GM12878 (cell line): ENCODE measurements at regions not wholly inside any gene's neighbourhood (a gene's known extent, or its start where the extent isn't known, plus 50 kb on each side); places are given as distances from the start of the nearest gene placed in this dataset.

ENCODE experiments used
- BRCA1 ChIP-seq: IDR thresholded peaks from 2 replicates; pipeline ENCODE4 v1.6.1; 2011; ENCODE audit warnings: low read depth, low read length, improper control_type of control experiment
- MEF2A ChIP-seq: IDR thresholded peaks from 2 replicates; pipeline ENCODE4 v1.6.1; 2011; ENCODE audit warnings: low read depth, mild to moderate bottlenecking, low read length, moderate library complexity; ENCODE audit not compliant: insufficient read depth
- NFYB ChIP-seq: IDR thresholded peaks from 2 replicates; pipeline ENCODE4 v1.6.1; 2011; ENCODE audit warnings: low read depth, mild to moderate bottlenecking, low read length, improper control_type of control experiment, moderate library complexity; ENCODE audit not compliant: insufficient read depth
- NRF1 ChIP-seq: conservative IDR thresholded peaks from 2 replicates; pipeline ENCODE4 v1.6.1; 2011; ENCODE audit warnings: mild to moderate bottlenecking, low read depth, low read length, improper control_type of control experiment
- RELA ChIP-seq: fragments of 450-650 bp; IDR thresholded peaks from 2 replicates; pipeline ENCODE4 v1.8.0; 2014; ENCODE audit warnings: borderline replicate concordance; ENCODE audit not compliant: partially characterized antibody
- REST ChIP-seq: IDR thresholded peaks from 2 replicates; pipeline ENCODE4 v1.6.1; 2012; ENCODE audit warnings: mild to moderate bottlenecking, low read depth, low read length
- RFX5 ChIP-seq: IDR thresholded peaks from 2 replicates; pipeline ENCODE4 v1.6.1; 2011; ENCODE audit warnings: low read depth, low read length, improper control_type of control experiment
- SMARCA5 ChIP-seq: fragments of 450-650 bp; IDR thresholded peaks from 2 replicates; pipeline ENCODE4 v1.6.1; 2017; ENCODE audit warnings: mild to moderate bottlenecking
- USF2 ChIP-seq: IDR thresholded peaks from 2 replicates; pipeline ENCODE4 v1.6.1; 2011; ENCODE audit warnings: low read depth, low read length, improper control_type of control experiment, borderline replicate concordance
- TF ChIP-seq, protein P1 (sequence below): fragments of 450-650 bp; IDR thresholded peaks from 2 replicates; pipeline ENCODE4 v1.6.1; 2017; ENCODE audit warnings: mild to moderate bottlenecking, moderate library complexity

DNA sequence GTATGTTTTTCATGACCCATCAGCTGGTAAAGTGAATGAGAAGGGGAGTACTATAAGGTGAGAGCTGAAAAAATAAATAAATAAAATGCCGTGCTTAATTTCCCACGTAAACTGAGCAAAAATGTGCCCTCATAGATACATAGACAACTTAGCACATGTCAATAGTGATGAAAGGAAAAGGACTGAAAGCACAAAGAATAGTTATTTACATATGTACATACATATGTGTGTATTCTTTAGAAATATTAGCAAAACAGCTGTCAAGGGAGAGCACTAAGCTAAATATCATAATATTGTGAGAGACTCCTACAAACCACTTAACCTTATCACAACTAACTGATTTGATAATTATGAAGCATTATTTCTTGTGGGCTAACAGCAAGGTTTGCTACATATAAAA, 213.6 kb upstream of the FTMT start:
- TF ChIP-seq NFYB (no peak), USF2 (no peak), RFX5 (no peak), RELA (no peak), REST (no peak), NRF1 (no peak), SMARCA5 (no peak), MEF2A (no peak), BRCA1 (no peak)
- TF ChIP-seq, protein P1, sequence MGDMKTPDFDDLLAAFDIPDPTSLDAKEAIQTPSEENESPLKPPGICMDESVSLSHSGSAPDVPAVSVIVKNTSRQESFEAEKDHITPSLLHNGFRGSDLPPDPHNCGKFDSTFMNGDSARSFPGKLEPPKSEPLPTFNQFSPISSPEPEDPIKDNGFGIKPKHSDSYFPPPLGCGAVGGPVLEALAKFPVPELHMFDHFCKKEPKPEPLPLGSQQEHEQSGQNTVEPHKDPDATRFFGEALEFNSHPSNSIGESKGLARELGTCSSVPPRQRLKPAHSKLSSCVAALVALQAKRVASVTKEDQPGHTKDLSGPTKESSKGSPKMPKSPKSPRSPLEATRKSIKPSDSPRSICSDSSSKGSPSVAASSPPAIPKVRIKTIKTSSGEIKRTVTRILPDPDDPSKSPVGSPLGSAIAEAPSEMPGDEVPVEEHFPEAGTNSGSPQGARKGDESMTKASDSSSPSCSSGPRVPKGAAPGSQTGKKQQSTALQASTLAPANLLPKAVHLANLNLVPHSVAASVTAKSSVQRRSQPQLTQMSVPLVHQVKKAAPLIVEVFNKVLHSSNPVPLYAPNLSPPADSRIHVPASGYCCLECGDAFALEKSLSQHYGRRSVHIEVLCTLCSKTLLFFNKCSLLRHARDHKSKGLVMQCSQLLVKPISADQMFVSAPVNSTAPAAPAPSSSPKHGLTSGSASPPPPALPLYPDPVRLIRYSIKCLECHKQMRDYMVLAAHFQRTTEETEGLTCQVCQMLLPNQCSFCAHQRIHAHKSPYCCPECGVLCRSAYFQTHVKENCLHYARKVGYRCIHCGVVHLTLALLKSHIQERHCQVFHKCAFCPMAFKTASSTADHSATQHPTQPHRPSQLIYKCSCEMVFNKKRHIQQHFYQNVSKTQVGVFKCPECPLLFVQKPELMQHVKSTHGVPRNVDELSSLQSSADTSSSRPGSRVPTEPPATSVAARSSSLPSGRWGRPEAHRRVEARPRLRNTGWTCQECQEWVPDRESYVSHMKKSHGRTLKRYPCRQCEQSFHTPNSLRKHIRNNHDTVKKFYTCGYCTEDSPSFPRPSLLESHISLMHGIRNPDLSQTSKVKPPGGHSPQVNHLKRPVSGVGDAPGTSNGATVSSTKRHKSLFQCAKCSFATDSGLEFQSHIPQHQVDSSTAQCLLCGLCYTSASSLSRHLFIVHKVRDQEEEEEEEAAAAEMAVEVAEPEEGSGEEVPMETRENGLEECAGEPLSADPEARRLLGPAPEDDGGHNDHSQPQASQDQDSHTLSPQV: no peak
